Stomach (tissue), 4 donors: ENCODE measurements at regions not wholly inside any gene's neighbourhood (a gene's known extent, or its start where the extent isn't known, plus 50 kb on each side); places are given as distances from the start of the nearest gene placed in this dataset.

Experiments used
- CTCF ChIP-seq, 7 experiments: fragments of 450-650 bp in 4 of 7; fragments of 200-600 bp in 3 of 7; sonication (generic) in 3 of 7; IDR thresholded peaks; one replicate each; pipeline ENCODE4 v1.5.1; 2016 to 2019; ENCODE audit warnings: antibody characterized with exemption in 7 of 7, control low read depth in 2 of 7, mild to moderate bottlenecking in 1 of 7
- EP300 ChIP-seq: sonication (generic); formaldehyde crosslinking; IDR thresholded peaks from one replicate; pipeline ENCODE4 v1.6.1; 2017; ENCODE audit warnings: antibody characterized with exemption
- POLR2A ChIP-seq, 4 donors: fragments of 450-650 bp; IDR thresholded peaks; one replicate each; pipeline ENCODE4 v1.6.1; 2016; ENCODE audit warnings: antibody characterized with exemption in 4 of 4, control low read depth in 2 of 4, mild to moderate bottlenecking in 1 of 4, moderate library complexity in 1 of 4
- POLR2AphosphoS5 ChIP-seq, 3 donors: sonication (generic); formaldehyde crosslinking; IDR thresholded peaks; one replicate each; pipeline ENCODE4 v1.6.1; 2016; ENCODE audit warnings: antibody characterized with exemption in 3 of 3

GRCh38 chr16:17685447-17685846 is 214.7 kb upstream of the XYLT1 start:
- TF ChIP-seq CTCF (IDR thresholded peaks at IDR 0.05) (no peak), POLR2AphosphoS5 (IDR thresholded peaks at IDR 0.05) (no peak), POLR2A (IDR thresholded peaks at IDR 0.05) (no peak), EP300 (no peak)
